HEK293T (cell line): ENCODE measurements at regions not wholly inside any gene's neighbourhood (a gene's known extent, or its start where the extent isn't known, plus 50 kb on each side); places are given as distances from the start of the nearest gene placed in this dataset.

Source experiments
- BHLHE40 ChIP-seq: fragments of 450-650 bp; IDR thresholded peaks from 2 replicates; pipeline ENCODE4 v1.6.1; 2016; ENCODE audit warnings: mild to moderate bottlenecking, moderate library complexity, borderline replicate concordance
- CTBP1 ChIP-seq: fragments of 450-650 bp; IDR thresholded peaks from 2 replicates; pipeline ENCODE4 v1.6.1; 2016; ENCODE audit warnings: borderline replicate concordance
- ELF4 ChIP-seq: fragments of 450-650 bp; IDR thresholded peaks from 2 replicates; pipeline ENCODE4 v1.6.1; 2017; ENCODE audit warnings: antibody characterized with exemption
- FOXA1 ChIP-seq: fragments of 450-650 bp; IDR thresholded peaks from 2 replicates; pipeline ENCODE4 v1.6.1; 2016; ENCODE audit warnings: mild to moderate bottlenecking
- FOXK2 ChIP-seq: fragments of 450-650 bp; IDR thresholded peaks from 2 replicates; pipeline ENCODE4 v1.6.1; 2016; ENCODE audit warnings: mild to moderate bottlenecking
- HDGF ChIP-seq: fragments of 450-650 bp; IDR thresholded peaks from 2 replicates; pipeline ENCODE4 v1.6.1; 2017; ENCODE audit warnings: antibody characterized with exemption, borderline replicate concordance
- L3MBTL2 ChIP-seq: fragments of 450-650 bp; conservative IDR thresholded peaks from 2 replicates; pipeline ENCODE4 v1.6.1; 2016; ENCODE audit warnings: mild to moderate bottlenecking
- SP1 ChIP-seq: fragments of 450-650 bp; IDR thresholded peaks from 2 replicates; pipeline ENCODE4 v1.6.1; 2017
- TARDBP ChIP-seq: fragments of 450-650 bp; IDR thresholded peaks from 2 replicates; pipeline ENCODE4 v1.6.1; 2016
- TF ChIP-seq, protein P1 (sequence below): fragments of 450-650 bp; IDR thresholded peaks from 2 replicates; pipeline ENCODE4 v1.6.1; 2016

DNA sequence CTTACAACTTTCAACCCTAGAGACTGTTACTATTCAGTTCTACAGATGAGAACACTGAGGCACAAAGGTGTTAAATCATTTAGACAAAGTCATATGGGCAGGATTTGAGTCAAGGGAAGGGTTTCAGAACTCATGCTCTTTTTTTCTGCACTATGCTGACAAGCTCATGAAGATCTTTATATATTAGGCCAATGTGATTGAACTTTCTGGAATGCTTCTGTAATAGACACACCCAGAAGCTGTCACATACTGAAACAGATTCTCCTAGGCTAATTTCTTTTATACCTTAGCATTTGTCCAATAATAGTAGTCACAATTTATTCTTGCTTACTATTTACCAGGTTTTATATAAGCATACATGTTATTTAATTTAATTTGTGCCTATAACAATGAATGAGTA, 164.0 kb downstream of the ALG10B start:
- TF ChIP-seq TARDBP (no peak), BHLHE40 (no peak), L3MBTL2 (no peak), FOXA1 (no peak), SP1 (no peak), CTBP1 (no peak), ELF4 (no peak), FOXK2 (no peak), HDGF (no peak)
- TF ChIP-seq, protein P1, sequence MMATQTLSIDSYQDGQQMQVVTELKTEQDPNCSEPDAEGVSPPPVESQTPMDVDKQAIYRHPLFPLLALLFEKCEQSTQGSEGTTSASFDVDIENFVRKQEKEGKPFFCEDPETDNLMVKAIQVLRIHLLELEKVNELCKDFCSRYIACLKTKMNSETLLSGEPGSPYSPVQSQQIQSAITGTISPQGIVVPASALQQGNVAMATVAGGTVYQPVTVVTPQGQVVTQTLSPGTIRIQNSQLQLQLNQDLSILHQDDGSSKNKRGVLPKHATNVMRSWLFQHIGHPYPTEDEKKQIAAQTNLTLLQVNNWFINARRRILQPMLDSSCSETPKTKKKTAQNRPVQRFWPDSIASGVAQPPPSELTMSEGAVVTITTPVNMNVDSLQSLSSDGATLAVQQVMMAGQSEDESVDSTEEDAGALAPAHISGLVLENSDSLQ = no peak
